ENCODE measurements at regions not wholly inside any gene's neighbourhood (a gene's known extent, or its start where the extent isn't known, plus 50 kb on each side); places are given as distances from the start of the nearest gene placed in this dataset.
A peak's percentile ranks its signal among the peaks of the same experiment; 100 is the strongest.

- no peak for TF ChIP-seq ZNF124 (CRISPR knock-in tag; IDR thresholded peaks at IDR 0.05)
- no peak for TF ChIP-seq SUZ12 (IDR thresholded peaks at IDR 0.05; ENCODE audit: low read depth, low read length)
- TF ChIP-seq, protein P1, sequence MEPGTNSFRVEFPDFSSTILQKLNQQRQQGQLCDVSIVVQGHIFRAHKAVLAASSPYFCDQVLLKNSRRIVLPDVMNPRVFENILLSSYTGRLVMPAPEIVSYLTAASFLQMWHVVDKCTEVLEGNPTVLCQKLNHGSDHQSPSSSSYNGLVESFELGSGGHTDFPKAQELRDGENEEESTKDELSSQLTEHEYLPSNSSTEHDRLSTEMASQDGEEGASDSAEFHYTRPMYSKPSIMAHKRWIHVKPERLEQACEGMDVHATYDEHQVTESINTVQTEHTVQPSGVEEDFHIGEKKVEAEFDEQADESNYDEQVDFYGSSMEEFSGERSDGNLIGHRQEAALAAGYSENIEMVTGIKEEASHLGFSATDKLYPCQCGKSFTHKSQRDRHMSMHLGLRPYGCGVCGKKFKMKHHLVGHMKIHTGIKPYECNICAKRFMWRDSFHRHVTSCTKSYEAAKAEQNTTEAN (CRISPR knock-in tag; conservative IDR thresholded peaks at IDR 0.05), result no peak
- TF ChIP-seq ZNF879 (CRISPR knock-in tag; IDR thresholded peaks at IDR 0.05), result no peak
- TF ChIP-seq, protein P2, sequence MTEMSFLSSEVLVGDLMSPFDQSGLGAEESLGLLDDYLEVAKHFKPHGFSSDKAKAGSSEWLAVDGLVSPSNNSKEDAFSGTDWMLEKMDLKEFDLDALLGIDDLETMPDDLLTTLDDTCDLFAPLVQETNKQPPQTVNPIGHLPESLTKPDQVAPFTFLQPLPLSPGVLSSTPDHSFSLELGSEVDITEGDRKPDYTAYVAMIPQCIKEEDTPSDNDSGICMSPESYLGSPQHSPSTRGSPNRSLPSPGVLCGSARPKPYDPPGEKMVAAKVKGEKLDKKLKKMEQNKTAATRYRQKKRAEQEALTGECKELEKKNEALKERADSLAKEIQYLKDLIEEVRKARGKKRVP (CRISPR knock-in tag; IDR thresholded peaks at IDR 0.05), result no peak
- TF ChIP-seq ZNF121 (CRISPR knock-in tag; IDR thresholded peaks at IDR 0.05), result no peak
- TF ChIP-seq ZNF792 (CRISPR knock-in tag; IDR thresholded peaks at IDR 0.05), result peak; percentile 40; the same call in 1 of the 2 replicates
- TF ChIP-seq LCORL (IDR thresholded peaks at IDR 0.05), result no peak
- TF ChIP-seq LCORL (CRISPR knock-in tag; IDR thresholded peaks at IDR 0.05), result peak; percentile 91
- TF ChIP-seq MED8 (CRISPR knock-in tag; IDR thresholded peaks at IDR 0.05; ENCODE audit: insufficient replicate concordance), result no peak
- TF ChIP-seq NCOA2 (CRISPR knock-in tag; IDR thresholded peaks at IDR 0.05), result peak; percentile 18; the same call in 1 of the 2 replicates
- TF ChIP-seq JUND (CRISPR knock-in tag; IDR thresholded peaks at IDR 0.05), result peak; percentile 56; the same call in 1 of the 2 replicates
- no peak for TF ChIP-seq SP2 (CRISPR knock-in tag; IDR thresholded peaks at IDR 0.05)
- no peak for TF ChIP-seq TAF1 (CRISPR knock-in tag; IDR thresholded peaks at IDR 0.05)
- TF ChIP-seq, protein P3, sequence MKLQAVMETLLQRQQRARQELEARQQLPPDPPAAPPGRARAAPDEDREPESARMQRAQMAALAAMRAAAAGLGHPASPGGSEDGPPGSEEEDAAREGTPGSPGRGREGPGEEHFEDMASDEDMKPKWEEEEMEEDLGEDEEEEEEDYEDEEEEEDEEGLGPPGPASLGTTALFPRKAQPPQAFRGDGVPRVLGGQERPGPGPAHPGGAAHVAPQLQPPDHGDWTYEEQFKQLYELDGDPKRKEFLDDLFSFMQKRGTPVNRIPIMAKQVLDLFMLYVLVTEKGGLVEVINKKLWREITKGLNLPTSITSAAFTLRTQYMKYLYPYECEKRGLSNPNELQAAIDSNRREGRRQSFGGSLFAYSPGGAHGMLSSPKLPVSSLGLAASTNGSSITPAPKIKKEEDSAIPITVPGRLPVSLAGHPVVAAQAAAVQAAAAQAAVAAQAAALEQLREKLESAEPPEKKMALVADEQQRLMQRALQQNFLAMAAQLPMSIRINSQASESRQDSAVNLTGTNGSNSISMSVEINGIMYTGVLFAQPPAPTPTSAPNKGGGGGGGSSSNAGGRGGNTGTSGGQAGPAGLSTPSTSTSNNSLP (IDR thresholded peaks at IDR 0.05; ENCODE audit: low read depth, low read length), result no peak
- TF ChIP-seq ZSCAN22 (CRISPR knock-in tag; IDR thresholded peaks at IDR 0.05), result no peak
- TF ChIP-seq ZNF549 (CRISPR knock-in tag; IDR thresholded peaks at IDR 0.05), result no peak
- TF ChIP-seq GATAD1 (CRISPR knock-in tag; IDR thresholded peaks at IDR 0.05), result no peak
- no peak for TF ChIP-seq ONECUT2 (CRISPR knock-in tag; IDR thresholded peaks at IDR 0.05)
- no peak for TF ChIP-seq ZNF615 (CRISPR knock-in tag; IDR thresholded peaks at IDR 0.05; ENCODE audit: borderline replicate concordance)
- no peak for TF ChIP-seq HNF4G (IDR thresholded peaks at IDR 0.05; ENCODE audit: borderline replicate concordance, low read depth, low read length)
- no peak for TF ChIP-seq HNF4G (CRISPR knock-in tag; IDR thresholded peaks at IDR 0.05; ENCODE audit: borderline replicate concordance, low read depth)
- no peak for TF ChIP-seq RFX5 (IDR thresholded peaks at IDR 0.05; ENCODE audit: low read depth, low read length)
- no peak for TF ChIP-seq SCMH1 (CRISPR knock-in tag; IDR thresholded peaks at IDR 0.05; ENCODE audit: borderline replicate concordance)
- TF ChIP-seq ZNF724P (CRISPR knock-in tag; IDR thresholded peaks at IDR 0.05; ENCODE audit: borderline replicate concordance), result no peak
- no peak for TF ChIP-seq CREB1 (IDR thresholded peaks at IDR 0.05)
- TF ChIP-seq CREB1 (CRISPR knock-in tag; IDR thresholded peaks at IDR 0.05), result peak; percentile 64
- TF ChIP-seq DPF2 (CRISPR knock-in tag; IDR thresholded peaks at IDR 0.05; ENCODE audit: borderline replicate concordance, low read depth), result no peak
Observed at GRCh38 chr5:68433923-68434879, 218.6 kb downstream of the PIK3R1 start (continued).

Data from HepG2 (cell line).